HepG2 (cell line): ENCODE measurements at regions not wholly inside any gene's neighbourhood (a gene's known extent, or its start where the extent isn't known, plus 50 kb on each side); places are given as distances from the start of the nearest gene placed in this dataset.
"Not testable (repeated sequence)": the region's sequence is repeated elsewhere in the genome, so short reads cannot be mapped to it uniquely, and the experiment has no call there.

ENCODE experiments used
- ATAC-seq: fragments of 200-7000 bp; cut with Tn5 transposase; 3 replicates; pipeline ENCODE4 v1.9.1; 2020; ENCODE audit warnings: mild to moderate bottlenecking, moderate library complexity
- BruUV-seq: library from RNA; stranded (reverse); fragments of 400-500 nt; replicated peaks from 2 replicates; lab custom pipeline; 2021; lab: Mats Ljungman, UMichigan
- CTCF ChIA-PET: fragments of 300-600 bp; formaldehyde crosslinking; extraction: SDS; loops from one replicate; lab custom pipeline; 2021; ENCODE audit warnings: low total read pairs, inconsistent platforms, low intra/inter-chr PET ratio; lab: Yijun Ruan, JAX
- POLR2A ChIA-PET: fragments of 350-600 bp; sonication (Branson Sonifier 250); formaldehyde crosslinking; loops from one replicate; lab custom pipeline; 2020; ENCODE audit warnings: antibody characterized with exemption, inconsistent platforms; lab: Yijun Ruan, JAX
- DNase-seq: peaks from one replicate; pipeline ENCODE4 v3.0.0-alpha.2; 2015; ENCODE audit warnings: low spot score
- FAIRE-seq: peaks from 3 replicates; lab custom pipeline; 2011; peaks lifted over from hg19 to GRCh38; lab: Jason Lieb, UNC
- H2AFZ ChIP-seq: one replicate; pipeline ENCODE4 v1.6.1; 2011; ENCODE audit warnings: low read length, inconsistent platforms
- H3K27ac ChIP-seq: fragments of 300-600 bp; 3 replicates; pipeline ENCODE4 v1.8.0; 2011; ENCODE audit warnings: mixed run types, mild to moderate bottlenecking, mixed read lengths, low read length, inconsistent platforms; ENCODE audit not compliant: insufficient read depth; ENCODE audit errors: extremely low read length
- H3K27me3 ChIP-seq, 2 experiments: fragments of 200-600 bp in 1 of 2; 2 replicates in 1 of 2; 3 replicates in 1 of 2; pipeline versions ENCODE4 v1.6.0 to v1.8.0; 2011; ENCODE audit warnings: low read length in 2 of 2, mild to moderate bottlenecking in 2 of 2, moderate library complexity in 2 of 2, inconsistent platforms in 1 of 2; ENCODE audit not compliant: insufficient read depth in 2 of 2, control insufficient read depth in 1 of 2
- H3K36me3 ChIP-seq, 2 experiments: fragments of 200-600 bp in 1 of 2; replicated peaks in 1 of 2; 2 replicates in 1 of 2; 3 replicates in 1 of 2; pipeline versions ENCODE4 v1.5.1 to v1.8.0; 2011; ENCODE audit warnings: low read length in 2 of 2, inconsistent platforms in 1 of 2; ENCODE audit not compliant: insufficient read depth in 2 of 2, control insufficient read depth in 1 of 2
- H3K4me1 ChIP-seq: 2 replicates; pipeline ENCODE4 v1.5.1; 2012; ENCODE audit warnings: low read length, inconsistent platforms; ENCODE audit not compliant: insufficient read depth
- H3K4me2 ChIP-seq: 2 replicates; pipeline ENCODE4 v1.6.0; 2011; ENCODE audit warnings: low read depth, low read length, inconsistent platforms
- H3K4me3 ChIP-seq, 3 experiments: fragments of 200-600 bp in 1 of 3; sonication (generic), shearing (Covaris generic) in 1 of 3; replicated peaks in 1 of 3; 2 replicates each; pipeline ENCODE4 v1.5.1; 2011 to 2016; ENCODE audit warnings: low read length in 3 of 3, inconsistent platforms in 2 of 3, low read depth in 2 of 3, mild to moderate bottlenecking in 2 of 3, control low read depth in 1 of 3, mixed read lengths in 1 of 3; ENCODE audit not compliant: insufficient read depth in 1 of 3
- H3K79me2 ChIP-seq: one replicate; pipeline ENCODE4 v1.6.1; 2011; ENCODE audit warnings: low read length, inconsistent platforms; ENCODE audit not compliant: insufficient read depth
- H3K9ac ChIP-seq: 2 replicates; pipeline ENCODE4 v1.6.0; 2011; ENCODE audit warnings: mild to moderate bottlenecking, low read depth, low read length, inconsistent platforms; ENCODE audit not compliant: insufficient read depth
- H3K9me3 ChIP-seq: 2 replicates; pipeline ENCODE4 v1.5.1; 2012; ENCODE audit warnings: mild to moderate bottlenecking, low read length
- H4K20me1 ChIP-seq: 2 replicates; pipeline ENCODE4 v1.6.0; 2011; ENCODE audit warnings: inconsistent platforms, mild to moderate bottlenecking, low read length, moderate library complexity; ENCODE audit not compliant: insufficient read depth
- DNMT3B ChIP-seq: conservative IDR thresholded peaks from 2 replicates; pipeline ENCODE4 v1.6.1; 2016; ENCODE audit warnings: missing biosample characterization, control low read depth
- GATAD2A ChIP-seq: IDR thresholded peaks from 2 replicates; pipeline ENCODE4 v1.6.1; 2016
- PHF20 ChIP-seq: sonication (generic); formaldehyde crosslinking; IDR thresholded peaks from 2 replicates; pipeline ENCODE4 v1.5.0; 2020; ENCODE audit warnings: mild to moderate bottlenecking, missing genetic modification reagents
- SOX13 ChIP-seq, 3 experiments: fragments of 450-650 bp in 1 of 3; sonication (generic) in 1 of 3; formaldehyde crosslinking in 1 of 3; IDR thresholded peaks in 2 of 3; conservative IDR thresholded peaks in 1 of 3; 2 replicates each; pipeline versions ENCODE4 v1.5.0 to v1.6.1; 2016 to 2020; ENCODE audit warnings: antibody characterized with exemption in 1 of 3, mild to moderate bottlenecking in 1 of 3, missing compliant biosample characterization in 1 of 3, missing genetic modification reagents in 1 of 3, moderate library complexity in 1 of 3
- SRSF1 ChIP-seq: fragments of 200-400 bp; formaldehyde crosslinking; optimal IDR thresholded peaks from 2 replicates; pipeline ENCODE3; 2017; ENCODE audit warnings: mild to moderate bottlenecking, low read depth, low read length, moderate library complexity
- ZNF569 ChIP-seq: sonication (generic); formaldehyde crosslinking; IDR thresholded peaks from 2 replicates; pipeline ENCODE4 v1.5.0; 2020; ENCODE audit warnings: mild to moderate bottlenecking, missing genetic modification reagents, moderate library complexity, borderline replicate concordance
- ZNF709 ChIP-seq: sonication (generic); formaldehyde crosslinking; IDR thresholded peaks from 2 replicates; pipeline ENCODE4 v1.5.0; 2020; ENCODE audit warnings: mild to moderate bottlenecking, missing genetic modification reagents
- WGBS: methylation state at CpG from one replicate; pipeline ENCODE4 v1.1.6; 2017; ENCODE audit warnings: low lambda C conversion rate; 5-methylcytosine and 5-hydroxymethylcytosine counted together
- in situ Hi-C: cut with HindIII; loops from 2 replicates; pipeline ENCODE4 v1.10.0; 2017; ENCODE audit warnings: low pct_unique_long_range_greater_than_20kb; ENCODE audit not compliant: extremely low pct_ligation_motif_present
- intact Hi-C: fragments of 100-400 bp; cut with micrococcal nuclease; formaldehyde crosslinking; loops from one replicate; pipeline ENCODE4 v1.10.0; 2022; ENCODE audit not compliant: unreplicated experiment
- TF ChIP-seq, protein P1 (sequence below): sonication (generic); formaldehyde crosslinking; IDR thresholded peaks from 2 replicates; pipeline ENCODE4 v1.5.0; 2020; ENCODE audit warnings: missing genetic modification reagents, mild to moderate bottlenecking, borderline replicate concordance
- TF ChIP-seq, protein P2 (sequence below): sonication (generic); formaldehyde crosslinking; IDR thresholded peaks from 2 replicates; pipeline ENCODE4 v1.5.1; 2020; ENCODE audit warnings: mild to moderate bottlenecking, missing genetic modification reagents, moderate library complexity

DNA sequence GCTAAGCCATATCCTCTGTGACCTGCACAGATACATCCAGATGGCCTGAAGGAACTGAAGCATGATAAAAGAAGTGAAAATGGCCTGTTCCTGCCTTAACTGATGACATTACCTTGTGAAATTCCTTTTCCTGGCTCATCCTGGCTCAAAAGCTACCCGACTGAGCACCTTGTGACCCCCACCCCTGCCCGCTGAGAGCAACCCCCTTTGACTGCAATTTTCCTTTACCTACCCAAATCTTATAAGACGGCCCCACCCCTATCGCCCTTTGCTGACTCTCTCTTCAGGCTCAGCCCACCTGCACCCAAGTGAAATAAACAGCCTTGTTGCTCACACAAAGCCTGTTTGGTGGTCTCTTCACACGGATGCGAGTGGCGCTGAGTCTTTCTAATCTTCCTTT, 104.4 kb upstream of the SLC6A14 start:
- intact Hi-C loops, H2AFZ ChIP-seq, H3K27me3 ChIP-seq, CTCF ChIA-PET, H3K79me2 ChIP-seq, H3K27ac ChIP-seq, H3K9me3 ChIP-seq, BruUV-seq, ATAC-seq, DNase-seq, H3K4me1 ChIP-seq, H3K9ac ChIP-seq, H3K4me2 ChIP-seq, FAIRE-seq, POLR2A ChIA-PET, H3K36me3 ChIP-seq, H3K4me3 ChIP-seq, in situ Hi-C loops, H4K20me1 ChIP-seq: not testable (repeated sequence)
- WGBS, result 72% methylated on average over 6 of the region's 7 CpGs

DNA sequence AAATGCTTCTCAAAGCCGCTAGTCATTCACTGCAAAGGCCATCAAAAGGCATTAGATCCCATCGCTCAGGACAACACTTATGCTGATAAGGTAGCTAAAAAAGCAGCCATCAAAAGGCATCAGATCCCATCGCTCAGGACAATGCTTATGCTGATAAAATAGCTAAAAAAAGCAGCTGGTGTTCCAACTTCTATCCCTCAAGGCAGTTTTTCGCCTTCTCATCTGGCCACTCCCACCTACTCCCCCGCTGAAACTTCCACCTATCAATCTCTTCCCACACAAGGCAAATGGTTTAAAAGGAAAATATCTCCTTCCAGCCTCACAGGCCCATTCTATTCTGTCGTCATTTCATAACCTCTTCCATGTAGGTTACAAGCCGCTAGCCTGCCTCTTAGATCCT, 101.6 kb upstream of the SLC6A14 start:
- H4K20me1 ChIP-seq, FAIRE-seq, H3K9me3 ChIP-seq, BruUV-seq, H3K4me1 ChIP-seq, intact Hi-C loops, H3K36me3 ChIP-seq, H3K4me3 ChIP-seq, in situ Hi-C loops, H3K27me3 ChIP-seq, ATAC-seq, H3K27ac ChIP-seq, H2AFZ ChIP-seq, H3K79me2 ChIP-seq, POLR2A ChIA-PET, H3K4me2 ChIP-seq, H3K9ac ChIP-seq, DNase-seq, CTCF ChIA-PET: not testable (repeated sequence)
- WGBS, result 25% methylated on average over 4 of the region's 7 CpGs

DNA sequence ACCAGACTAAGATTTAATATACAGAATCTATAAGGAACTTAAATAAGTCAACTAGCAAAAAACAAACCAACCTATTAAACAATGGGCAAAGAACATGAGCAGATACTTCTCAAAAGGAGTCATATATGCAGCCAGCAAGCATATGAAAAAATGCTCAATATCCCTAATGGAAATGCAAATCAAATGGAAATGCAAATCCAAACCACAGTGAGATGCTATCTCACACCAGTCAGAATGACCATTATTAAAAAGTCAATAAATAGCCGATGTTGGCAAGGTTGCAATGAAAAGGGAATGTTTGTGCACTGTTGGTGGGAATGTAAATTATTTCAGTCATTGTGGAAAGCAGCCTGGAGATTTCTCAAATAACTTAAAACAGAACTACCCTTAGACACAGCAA, 97.0 kb upstream of the SLC6A14 start:
- in situ Hi-C loops, result no loop called here
- Histone ChIP-seq H3K4me3 (no peak overlapping the region), H3K9ac (no peak overlapping the region), H3K27me3 (no peaks in the 10 kb centered on the region), H4K20me1 (no peaks in the 10 kb centered on the region), H3K4me2 (no peak overlapping the region), H3K4me1 (no peaks in the 10 kb centered on the region), H3K36me3 (no peaks in the 10 kb centered on the region), H3K27ac (no peak overlapping the region), H3K79me2 (no peaks in the 10 kb centered on the region), H2AFZ (no peak overlapping the region), H3K9me3 (no peaks in the 10 kb centered on the region)
- BruUV-seq, result no TSS peak
- CTCF ChIA-PET, result no interaction called here
- FAIRE-seq (no peak), DNase-seq (no peak), ATAC-seq (no peak)
- 83% methylated on average over 1 of the region's 1 CpG for WGBS
- intact Hi-C loops, result no loop called here
- POLR2A ChIA-PET, result no interaction called here
- TF ChIP-seq, protein P1, sequence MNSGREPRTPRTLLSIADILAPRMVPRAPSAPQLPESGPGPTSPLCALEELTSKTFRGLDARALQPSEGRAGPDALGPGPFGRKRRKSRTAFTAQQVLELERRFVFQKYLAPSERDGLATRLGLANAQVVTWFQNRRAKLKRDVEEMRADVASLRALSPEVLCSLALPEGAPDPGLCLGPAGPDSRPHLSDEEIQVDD, result no peak
- TF ChIP-seq SRSF1 (no peak), ZNF709 (CRISPR knock-in tag) (no peak), DNMT3B (CRISPR knock-in tag) (no peak), GATAD2A (CRISPR knock-in tag) (no peak), ZNF569 (CRISPR knock-in tag) (no peak), SOX13 (IDR thresholded peaks at IDR 0.05) (no peak), SOX13 (CRISPR knock-in tag; conservative IDR thresholded peaks at IDR 0.05 in 1 of 2, IDR thresholded peaks at IDR 0.05 in 1 of 2) (no peak), PHF20 (CRISPR knock-in tag) (no peak)
- TF ChIP-seq, protein P2, sequence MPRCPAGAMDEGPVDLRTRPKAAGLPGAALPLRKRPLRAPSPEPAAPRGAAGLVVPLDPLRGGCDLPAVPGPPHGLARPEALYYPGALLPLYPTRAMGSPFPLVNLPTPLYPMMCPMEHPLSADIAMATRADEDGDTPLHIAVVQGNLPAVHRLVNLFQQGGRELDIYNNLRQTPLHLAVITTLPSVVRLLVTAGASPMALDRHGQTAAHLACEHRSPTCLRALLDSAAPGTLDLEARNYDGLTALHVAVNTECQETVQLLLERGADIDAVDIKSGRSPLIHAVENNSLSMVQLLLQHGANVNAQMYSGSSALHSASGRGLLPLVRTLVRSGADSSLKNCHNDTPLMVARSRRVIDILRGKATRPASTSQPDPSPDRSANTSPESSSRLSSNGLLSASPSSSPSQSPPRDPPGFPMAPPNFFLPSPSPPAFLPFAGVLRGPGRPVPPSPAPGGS (CRISPR knock-in tag), result no peak
